Keratinocyte (primary cell): ENCODE measurements at regions not wholly inside any gene's neighbourhood (a gene's known extent, or its start where the extent isn't known, plus 50 kb on each side); places are given as distances from the start of the nearest gene placed in this dataset.

Source experiments
- DNase-seq: peaks from one replicate; pipeline ENCODE4 v3.0.0-alpha.2; 2011; ENCODE audit warnings: low read depth, missing footprints, low spot score
- FAIRE-seq: peaks from 2 replicates; lab custom pipeline; 2011; peaks lifted over from hg19 to GRCh38; lab: Jason Lieb, UNC
- H2AFZ ChIP-seq: 2 replicates; pipeline ENCODE4 v1.6.0; 2012; ENCODE audit warnings: low read length, control low read depth, inconsistent platforms; ENCODE audit not compliant: control insufficient read depth
- H3K27ac ChIP-seq: 2 replicates; pipeline ENCODE4 v1.5.1; 2011; ENCODE audit warnings: low read length; ENCODE audit not compliant: control insufficient read depth, insufficient read depth
- H3K27me3 ChIP-seq: 3 replicates; pipeline ENCODE4 v1.6.0; 2011; ENCODE audit warnings: low read length; ENCODE audit not compliant: control insufficient read depth, insufficient read depth; ENCODE audit errors: extremely low read depth
- H3K36me3 ChIP-seq, 2 experiments: 2 replicates in 1 of 2; 3 replicates in 1 of 2; pipeline ENCODE4 v1.5.1; 2011; ENCODE audit warnings: low read length in 2 of 2, mild to moderate bottlenecking in 1 of 2; ENCODE audit not compliant: control insufficient read depth in 2 of 2, insufficient read depth in 2 of 2; ENCODE audit errors: extremely low read depth in 1 of 2
- H3K4me1 ChIP-seq: 3 replicates; pipeline ENCODE4 v1.5.1; 2011; ENCODE audit warnings: low read length; ENCODE audit not compliant: control insufficient read depth, insufficient read depth; ENCODE audit errors: extremely low read depth
- H3K4me2 ChIP-seq: 3 replicates; pipeline ENCODE4 v1.6.0; 2011; ENCODE audit warnings: low read depth, low read length; ENCODE audit not compliant: control insufficient read depth, insufficient read depth; ENCODE audit errors: extremely low read depth
- H3K4me3 ChIP-seq, 3 experiments: fragments of 200-600 bp in 1 of 3; sonication (generic) in 1 of 3; 2 replicates in 2 of 3; 3 replicates in 1 of 3; pipeline ENCODE4 v1.5.1; 2011 to 2016; ENCODE audit warnings: low read length in 3 of 3, mild to moderate bottlenecking in 3 of 3, control low read depth in 2 of 3, inconsistent platforms in 1 of 3, low read depth in 1 of 3, mixed read lengths in 1 of 3, mixed run types in 1 of 3, moderate library complexity in 1 of 3; ENCODE audit not compliant: control insufficient read depth in 2 of 3, insufficient read depth in 2 of 3; ENCODE audit errors: extremely low read depth in 1 of 3
- H3K79me2 ChIP-seq: 2 replicates; pipeline ENCODE4 v1.6.0; 2012; ENCODE audit warnings: low read length; ENCODE audit not compliant: control insufficient read depth, insufficient read depth
- H3K9ac ChIP-seq: 3 replicates; pipeline ENCODE4 v1.6.0; 2011; ENCODE audit warnings: low read length; ENCODE audit not compliant: control insufficient read depth, insufficient read depth; ENCODE audit errors: extremely low read depth
- H3K9me1 ChIP-seq: 3 replicates; pipeline ENCODE4 v1.6.0; 2011; ENCODE audit warnings: low read length; ENCODE audit not compliant: control insufficient read depth, insufficient read depth; ENCODE audit errors: extremely low read depth
- H3K9me3 ChIP-seq: 2 replicates; pipeline ENCODE4 v1.5.1; 2012; ENCODE audit warnings: low read depth, low read length; ENCODE audit not compliant: control insufficient read depth
- H4K20me1 ChIP-seq: 3 replicates; pipeline ENCODE4 v1.6.0; 2011; ENCODE audit warnings: low read length; ENCODE audit not compliant: control insufficient read depth, insufficient read depth; ENCODE audit errors: extremely low read depth
- CTCF ChIP-seq, 3 experiments: IDR thresholded peaks in 1 of 3; conservative IDR thresholded peaks in 1 of 3; optimal IDR thresholded peaks in 1 of 3; 2 replicates in 2 of 3; 3 replicates in 1 of 3; pipeline versions ENCODE3 to v1.5.1; 2011; ENCODE audit warnings: low read length in 3 of 3, mild to moderate bottlenecking in 3 of 3, moderate library complexity in 2 of 3, control low read depth in 1 of 3, inconsistent platforms in 1 of 3; ENCODE audit not compliant: insufficient read depth in 2 of 3; ENCODE audit errors: extremely low read depth in 1 of 3
- EZH2 ChIP-seq: IDR thresholded peaks from one replicate; pipeline ENCODE4 v1.6.1; 2012; ENCODE audit warnings: inconsistent platforms, mild to moderate bottlenecking, low read length, moderate library complexity
- dilution Hi-C: fragments of 300-500 bp; cut with MboI; formaldehyde crosslinking; loops from one replicate; pipeline ENCODE4 v1.7.0; 2020; ENCODE audit warnings: low sequenced_read_pairs; ENCODE audit not compliant: extremely low pct_ligation_motif_present

- no peaks in the 10 kb centered on the region for H4K20me1 ChIP-seq
- H3K4me2 ChIP-seq: no peak overlapping the region
- H3K4me1 ChIP-seq: no peaks in the 10 kb centered on the region
- TF ChIP-seq CTCF (optimal IDR thresholded peaks at IDR 0.05 in 1 of 3, IDR thresholded peaks at IDR 0.05 in 1 of 3, conservative IDR thresholded peaks at IDR 0.05 in 1 of 3; ENCODE audit: extremely low read depth in 1 of 3, insufficient read depth in 2 of 3, low read length in 3 of 3) (no peak), EZH2 (no peak)
- H2AFZ ChIP-seq: no peak overlapping the region
- DNase-seq (no peak), FAIRE-seq (no peak)
- H3K27ac ChIP-seq: no peak overlapping the region
- no peaks in the 10 kb centered on the region for H3K9me3 ChIP-seq
- no peak overlapping the region for H3K4me3 ChIP-seq
- H3K9me1 ChIP-seq: no peaks in the 10 kb centered on the region
- H3K27me3 ChIP-seq: no peaks in the 10 kb centered on the region
- H3K9ac ChIP-seq: no peak overlapping the region
- H3K79me2 ChIP-seq: no peaks in the 10 kb centered on the region
- H3K36me3 ChIP-seq: no peaks in the 10 kb centered on the region
- dilution Hi-C loops: no loop called here
Measured at GRCh38 chr9:2384741-2385140, 236.8 kb upstream of the VLDLR start.

- H3K4me2 ChIP-seq: no peak overlapping the region
- H4K20me1 ChIP-seq: no peaks in the 10 kb centered on the region
- no peaks in the 10 kb centered on the region for H3K79me2 ChIP-seq
- dilution Hi-C loops: no loop called here
- no peaks in the 10 kb centered on the region for H3K36me3 ChIP-seq
- no peak for FAIRE-seq
- no peak overlapping the region for H3K4me3 ChIP-seq
- H3K27ac ChIP-seq: no peak overlapping the region
- no peak overlapping the region for H3K9ac ChIP-seq
- TF ChIP-seq CTCF (optimal IDR thresholded peaks at IDR 0.05 in 1 of 3, IDR thresholded peaks at IDR 0.05 in 1 of 3, conservative IDR thresholded peaks at IDR 0.05 in 1 of 3; ENCODE audit: extremely low read depth in 1 of 3, insufficient read depth in 2 of 3, low read length in 3 of 3): no peak
- TF ChIP-seq EZH2: no peak
- H2AFZ ChIP-seq: no peak overlapping the region
- no peaks in the 10 kb centered on the region for H3K27me3 ChIP-seq
- no peaks in the 10 kb centered on the region for H3K9me1 ChIP-seq
- H3K9me3 ChIP-seq: no peaks in the 10 kb centered on the region
- no peaks in the 10 kb centered on the region for H3K4me1 ChIP-seq
- DNase-seq: no peak
Measured at GRCh38 chr9:2385746-2386145, 235.8 kb upstream of the VLDLR start.
